ENCODE measurements at regions not wholly inside any gene's neighbourhood (a gene's known extent, or its start where the extent isn't known, plus 50 kb on each side); places are given as distances from the start of the nearest gene placed in this dataset.

DNA sequence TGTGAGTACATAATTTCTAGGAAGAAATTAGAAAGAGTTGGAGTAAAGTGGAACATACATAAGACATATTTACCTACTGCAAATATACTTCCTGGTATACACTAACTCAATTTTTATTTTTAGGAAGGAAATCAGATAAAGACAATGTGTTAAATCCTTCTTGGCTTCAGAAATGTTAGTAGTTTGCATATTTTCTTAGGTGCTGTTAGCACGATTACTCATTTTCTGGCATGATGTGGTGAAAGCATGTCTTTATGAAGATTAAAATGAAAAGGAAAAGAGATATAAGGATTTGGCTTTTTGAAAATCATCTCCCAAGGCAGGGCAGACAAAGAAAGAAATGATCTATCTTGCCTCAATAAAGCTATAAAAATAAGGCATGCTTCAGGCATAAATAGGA, 287.6 kb upstream of the E2F7 start:
- DNase-seq (ENCODE audit: low spot score) = no peak

- DNase-seq (ENCODE audit: low spot score) = no peak
These were observed 286.5 kb upstream of the E2F7 start for GRCh38 chr12:77351860-77352259.

DNA sequence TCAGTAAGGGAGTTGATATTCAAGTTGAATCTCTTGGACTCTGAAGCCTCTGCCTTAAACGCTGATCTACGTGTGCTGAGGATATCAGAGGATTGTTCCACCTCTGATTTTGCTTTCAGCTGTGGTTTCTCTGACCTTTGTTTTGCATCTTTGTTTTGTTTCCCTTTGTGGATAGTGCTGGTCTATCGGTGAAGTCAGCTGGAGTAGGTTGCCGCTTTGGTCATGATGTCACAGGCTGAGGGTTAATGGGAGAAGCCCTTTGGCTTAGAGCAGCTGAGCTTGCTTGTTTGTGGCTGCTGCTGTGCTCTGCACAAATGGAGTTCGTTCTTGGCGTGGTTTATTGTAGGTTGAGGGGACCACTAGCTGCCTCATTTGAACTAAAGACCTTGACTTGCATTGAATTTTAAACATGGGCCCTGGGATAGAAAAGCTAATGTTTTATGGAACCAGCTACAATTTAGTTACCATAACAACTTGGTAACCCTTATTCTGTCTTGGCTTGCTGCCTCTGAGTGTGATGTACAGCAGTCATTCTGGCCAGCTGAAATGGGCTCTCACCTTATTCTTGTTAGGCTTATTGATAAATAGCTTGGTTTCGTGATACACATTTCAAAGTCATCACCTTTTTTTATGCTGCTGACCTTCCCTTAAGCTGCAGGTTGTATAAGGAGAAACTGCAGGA, 284.5 kb upstream of the E2F7 start:
- no peak for DNase-seq (ENCODE audit: low spot score)

- DNase-seq (ENCODE audit: low spot score) = no peak
These were observed 281.6 kb upstream of the E2F7 start for GRCh38 chr12:77347017-77347416.

GRCh38 chr12:77345336-77345735, 280.0 kb upstream of the E2F7 start:
- DNase-seq (ENCODE audit: low spot score) = no peak

- DNase-seq (ENCODE audit: low spot score) = no peak
These were observed 279.3 kb upstream of the E2F7 start for GRCh38 chr12:77344651-77345050.

DNA sequence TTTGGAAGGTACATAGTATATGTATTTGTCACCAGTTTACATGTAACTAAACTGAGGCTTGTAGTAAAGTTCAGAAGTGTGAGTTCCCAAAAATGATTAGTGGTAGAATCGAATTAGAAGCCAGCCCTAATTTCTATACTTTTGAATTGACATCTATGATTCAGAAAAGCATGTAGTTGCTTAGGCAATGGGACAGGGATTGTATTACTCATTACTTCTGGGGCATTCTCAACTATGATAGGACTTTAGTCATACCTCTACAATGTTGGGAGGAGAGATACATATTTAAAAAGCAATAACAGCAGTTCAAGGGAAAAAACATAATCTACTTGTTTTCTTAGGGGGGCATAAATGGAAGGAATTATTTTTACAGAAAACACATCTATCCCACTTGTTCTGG, 277.9 kb upstream of the E2F7 start:
- no peak for DNase-seq (ENCODE audit: low spot score)

DNA sequence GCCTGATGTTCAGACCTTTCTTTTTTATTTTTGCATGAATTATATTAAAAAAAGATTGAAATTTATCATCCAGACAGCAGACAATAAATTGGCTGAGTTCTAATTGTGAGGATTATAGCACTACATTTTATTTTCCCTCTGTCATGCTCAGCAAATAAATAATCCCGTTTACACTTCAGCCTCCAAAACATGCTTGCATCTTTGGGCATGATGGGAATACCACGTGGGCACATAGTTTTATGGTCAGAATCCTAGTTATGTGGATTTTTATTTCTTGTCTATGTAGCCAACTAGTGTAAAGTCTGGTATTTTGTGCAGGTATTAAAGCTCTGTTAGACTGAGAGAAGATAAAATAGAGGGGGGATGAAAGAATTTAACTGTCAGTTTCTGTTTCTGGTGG, 276.9 kb upstream of the E2F7 start:
- DNase-seq (ENCODE audit: low spot score) = no peak

- DNase-seq (ENCODE audit: low spot score) = peak; percentile 11
These were observed 274.2 kb upstream of the E2F7 start for GRCh38 chr12:77339610-77340009.

- DNase-seq (ENCODE audit: low spot score) = no peak
These were observed 272.0 kb upstream of the E2F7 start for GRCh38 chr12:77337362-77337761.

DNA sequence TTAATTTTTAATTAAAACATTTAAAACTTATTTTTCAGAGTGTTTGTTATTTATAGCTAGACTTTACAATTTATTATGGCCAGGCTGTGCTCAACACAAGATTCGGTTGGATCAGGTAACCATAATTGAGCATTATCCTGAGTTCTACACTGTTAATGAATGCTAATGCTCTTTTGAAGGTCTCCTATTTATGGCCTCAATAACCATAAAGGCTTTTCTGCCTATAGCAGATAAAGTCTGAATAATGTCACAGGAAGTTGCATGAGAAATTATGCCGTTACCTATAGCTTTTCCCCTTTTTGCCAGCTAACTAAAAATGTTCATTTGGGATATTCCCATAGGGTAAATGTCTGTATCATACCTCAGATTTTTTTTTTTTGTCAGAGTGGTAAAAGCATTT, 269.4 kb upstream of the E2F7 start:
- DNase-seq (ENCODE audit: low spot score) = no peak

GRCh38 chr12:77328326-77328725, 263.0 kb upstream of the E2F7 start:
- DNase-seq (ENCODE audit: low spot score) = no peak

DNA sequence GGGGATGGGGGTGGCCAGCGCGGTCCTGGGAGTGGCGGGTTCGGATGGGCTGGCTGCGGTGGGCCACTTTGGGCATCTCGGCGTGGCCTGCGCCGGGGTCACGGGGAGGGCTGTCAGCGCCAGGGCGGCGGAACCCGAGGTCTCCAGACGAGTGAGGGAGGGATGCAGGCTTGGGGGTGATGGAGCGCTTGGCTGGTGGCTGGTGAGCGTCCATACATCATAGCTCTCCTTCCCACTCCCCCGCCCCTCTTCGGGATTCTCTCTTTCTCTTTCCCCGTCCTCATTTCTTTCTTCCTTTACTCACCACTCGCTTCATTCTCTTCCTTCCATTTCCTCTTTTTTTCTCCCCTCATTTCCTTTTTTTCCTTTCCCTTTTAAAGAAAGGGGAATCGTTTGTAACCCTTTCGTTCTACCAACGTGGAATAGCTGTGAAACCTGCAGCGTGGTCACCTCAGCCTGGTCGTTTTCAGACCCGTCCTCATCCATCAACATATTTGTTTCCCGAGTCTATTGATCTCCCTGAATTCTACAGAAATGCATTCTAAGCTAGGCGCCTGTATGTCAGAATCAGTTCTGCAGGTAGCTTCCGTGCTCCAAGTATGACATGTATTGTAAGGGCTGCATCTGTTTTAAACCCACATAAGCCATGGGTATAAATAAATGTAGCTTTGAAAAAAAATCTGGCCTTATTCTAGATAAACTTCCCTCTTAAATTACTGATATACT, 260.3 kb upstream of the E2F7 start:
- no peak for DNase-seq (ENCODE audit: low spot score)

- DNase-seq (ENCODE audit: low spot score) = peak; percentile 59
These were observed 259.5 kb upstream of the E2F7 start for GRCh38 chr12:77324763-77325468.

GRCh38 chr12:77324416-77324762, 259.0 kb upstream of the E2F7 start:
- no peak for DNase-seq (ENCODE audit: low spot score)

DNA sequence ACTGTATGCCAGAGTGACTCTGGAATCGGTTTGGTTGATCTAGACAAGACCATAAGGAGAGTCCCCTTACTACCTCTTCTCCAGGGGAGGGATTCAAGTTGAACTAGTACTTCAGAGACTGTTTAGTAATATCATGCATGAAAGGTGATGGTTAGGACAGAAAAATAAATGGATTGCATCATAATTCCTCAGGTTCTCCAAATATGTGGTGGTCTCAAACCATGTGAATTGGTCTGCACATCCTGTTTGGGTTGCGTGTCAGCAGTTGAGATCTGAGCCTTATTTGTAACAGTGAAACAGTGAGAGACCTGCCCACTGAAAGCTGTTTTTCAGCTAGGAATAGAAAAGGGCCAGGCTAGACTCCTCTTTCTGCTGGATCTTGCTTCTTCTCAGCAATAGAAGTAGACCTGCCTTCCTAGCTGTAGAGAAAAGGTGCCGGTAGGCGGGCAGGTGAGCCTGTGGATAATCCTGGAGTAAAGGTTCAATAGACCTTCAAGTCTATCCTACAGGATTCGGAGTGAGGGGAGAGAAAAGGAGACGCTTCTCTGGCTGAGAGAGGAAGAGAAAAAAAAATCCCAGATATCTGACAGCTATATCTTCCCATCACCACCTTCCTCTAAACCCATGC, 258.5 kb upstream of the E2F7 start:
- no peak for DNase-seq (ENCODE audit: low spot score)

- DNase-seq (ENCODE audit: low spot score) = no peak
These were observed 253.8 kb upstream of the E2F7 start for GRCh38 chr12:77319166-77319565.

GRCh38 chr12:77315407-77315806, 250.0 kb upstream of the E2F7 start:
- no peak for DNase-seq (ENCODE audit: low spot score)

DNA sequence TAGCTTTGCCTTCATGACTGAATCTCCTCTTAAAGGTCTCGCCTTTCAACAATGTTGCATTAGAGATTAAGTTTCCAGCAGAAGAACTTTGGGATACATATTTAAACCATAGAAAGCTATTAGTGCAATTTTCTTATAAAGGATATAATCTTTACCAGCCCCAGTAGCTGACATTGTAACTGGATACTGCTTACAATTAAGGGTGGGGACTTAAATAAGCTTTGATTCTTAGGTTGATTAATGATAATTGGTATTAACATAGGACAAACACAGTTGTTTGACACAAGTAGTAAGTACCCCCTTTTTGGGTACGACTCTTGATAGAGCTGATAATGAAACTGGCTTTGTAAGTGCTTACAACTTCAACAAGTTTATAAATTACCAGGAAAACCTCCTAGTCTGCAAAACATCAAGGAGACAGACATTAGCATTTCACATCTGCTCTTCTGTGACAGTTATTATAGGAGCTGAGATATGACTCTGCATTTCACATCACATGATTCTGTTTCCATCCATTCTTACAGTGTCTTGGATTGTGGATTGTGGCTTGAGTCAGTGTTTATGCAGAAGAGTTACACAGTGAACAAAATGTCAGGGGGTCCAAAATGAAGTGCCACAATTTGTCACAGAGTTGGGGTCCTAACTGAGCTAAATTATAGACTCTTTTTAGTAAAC, 249.1 kb upstream of the E2F7 start:
- DNase-seq (ENCODE audit: low spot score) = no peak

DNA sequence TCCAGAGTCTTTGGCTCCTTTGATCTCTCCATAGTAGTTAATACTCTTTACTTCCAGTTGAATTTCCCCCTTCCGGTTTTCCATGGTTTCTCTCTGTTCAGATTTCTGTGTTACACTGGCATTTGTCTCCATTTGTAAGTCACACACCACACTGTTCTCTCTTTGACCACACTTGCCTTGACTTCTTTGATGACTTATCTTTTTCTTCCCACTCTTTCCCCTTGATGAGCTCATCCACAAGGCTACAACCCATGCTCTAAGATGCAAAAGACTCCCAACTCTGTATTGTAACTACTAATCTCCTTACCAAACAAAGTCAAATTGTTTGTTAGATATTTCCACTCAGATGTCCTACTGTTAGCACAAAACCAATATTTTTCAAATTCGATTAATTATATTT, 242.7 kb upstream of the E2F7 start:
- DNase-seq (ENCODE audit: low spot score) = no peak

- no peak for DNase-seq (ENCODE audit: low spot score)
These were observed 235.4 kb upstream of the E2F7 start for GRCh38 chr12:77300811-77301210.
